Stimulated activated CD8-positive, alpha-beta memory T cell treated with anti-CD3 and anti-CD28 coated beads, Interleukin-15, amount 100 ng/mL, for 4 hours (primary cell): ENCODE measurements at regions not wholly inside any gene's neighbourhood (a gene's known extent, or its start where the extent isn't known, plus 50 kb on each side); places are given as distances from the start of the nearest gene placed in this dataset.

Experiments
- DNase-seq, 2 donors: peaks; one replicate each; pipeline ENCODE4 v3.0.0-alpha.2; 2020; ENCODE audit warnings: low read depth in 2 of 2

- DNase-seq, result no peak
These were observed 233.7 kb downstream of the MYCN start for GRCh38 chr2:16173893-16174692.

DNA sequence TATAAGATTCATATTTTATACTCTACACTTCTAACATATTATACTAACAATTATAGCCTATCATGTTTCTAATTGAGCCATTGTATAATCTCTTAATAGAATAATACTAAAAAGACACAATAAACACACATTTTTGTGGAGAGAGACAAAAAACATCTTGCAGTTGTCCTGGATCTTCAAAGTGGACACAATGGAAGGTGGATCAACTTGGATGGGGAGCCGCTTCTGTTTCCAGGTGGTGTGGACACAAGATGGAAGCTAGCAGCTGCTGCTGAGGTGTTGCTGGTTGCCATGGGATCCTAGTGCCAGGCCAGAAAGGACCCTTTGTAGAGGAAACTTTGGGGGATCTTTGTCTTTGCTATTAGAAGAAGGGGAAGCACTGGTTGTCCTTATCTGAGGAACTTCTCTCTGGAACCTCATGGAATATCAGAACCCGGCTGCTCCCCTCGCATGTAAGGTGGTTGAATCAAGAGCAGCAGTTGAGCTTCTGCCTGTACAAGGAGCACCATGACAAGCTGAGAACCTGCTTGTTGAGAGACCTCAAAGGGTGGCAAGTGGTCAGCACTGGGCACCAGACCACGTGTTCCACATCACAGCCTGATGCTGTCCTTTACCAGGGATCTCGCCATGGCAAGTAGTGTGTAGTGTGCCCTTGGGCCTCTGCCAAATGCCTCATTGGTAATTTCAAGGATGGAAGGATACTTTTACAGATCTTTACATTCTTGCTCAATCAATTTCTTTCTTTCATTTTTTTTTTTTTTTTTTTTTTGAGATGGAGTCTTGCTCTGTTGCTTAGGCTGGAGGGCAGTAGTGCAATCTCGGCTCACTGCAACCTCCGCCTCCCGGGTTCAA lies 232.2 kb downstream of the MYCN start:
- DNase-seq, result no peak

- DNase-seq, result no peak
These were observed 231.1 kb downstream of the MYCN start for GRCh38 chr2:16171425-16171920.

DNA sequence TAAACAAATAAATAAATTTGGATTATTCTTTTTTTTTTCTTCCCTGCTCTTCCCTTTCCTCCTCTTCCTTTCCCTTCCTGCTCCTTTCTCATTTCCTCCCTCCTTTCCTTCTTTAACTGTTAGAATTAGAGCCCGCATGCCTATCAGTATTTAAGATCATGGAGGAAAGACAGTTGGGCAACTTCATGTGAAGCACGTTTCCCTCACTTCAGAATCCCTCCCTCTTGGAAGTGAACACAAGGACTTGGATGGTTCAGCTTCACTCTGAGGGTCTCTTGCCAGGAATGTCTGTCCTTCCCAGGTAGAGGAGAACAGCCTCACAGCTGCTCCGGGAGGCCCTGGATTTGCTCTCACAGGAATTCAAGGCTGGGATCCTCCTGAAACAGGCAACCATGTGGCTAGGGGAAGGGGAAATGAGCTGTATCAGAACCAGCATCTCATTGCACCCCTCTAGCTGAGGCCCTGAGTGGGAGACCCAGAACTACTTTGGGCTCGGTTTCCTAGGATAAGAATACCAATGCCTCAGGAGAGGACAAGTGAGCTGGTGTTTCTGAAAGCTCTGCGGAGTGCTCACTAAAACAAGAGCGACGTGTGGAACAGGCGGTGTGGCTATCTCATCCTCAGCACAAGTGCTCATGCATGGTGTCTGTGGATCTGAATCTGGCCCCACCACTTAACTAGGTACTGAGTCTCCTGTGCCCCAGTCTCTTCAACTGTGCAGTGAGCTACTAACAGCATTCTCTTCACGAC lies 230.5 kb downstream of the MYCN start:
- no peak for DNase-seq

- DNase-seq, result no peak
These were observed 229.1 kb downstream of the MYCN start for GRCh38 chr2:16169381-16169960.

GRCh38 chr2:16168506-16169264 lies 228.3 kb downstream of the MYCN start:
- no peak for DNase-seq

DNA sequence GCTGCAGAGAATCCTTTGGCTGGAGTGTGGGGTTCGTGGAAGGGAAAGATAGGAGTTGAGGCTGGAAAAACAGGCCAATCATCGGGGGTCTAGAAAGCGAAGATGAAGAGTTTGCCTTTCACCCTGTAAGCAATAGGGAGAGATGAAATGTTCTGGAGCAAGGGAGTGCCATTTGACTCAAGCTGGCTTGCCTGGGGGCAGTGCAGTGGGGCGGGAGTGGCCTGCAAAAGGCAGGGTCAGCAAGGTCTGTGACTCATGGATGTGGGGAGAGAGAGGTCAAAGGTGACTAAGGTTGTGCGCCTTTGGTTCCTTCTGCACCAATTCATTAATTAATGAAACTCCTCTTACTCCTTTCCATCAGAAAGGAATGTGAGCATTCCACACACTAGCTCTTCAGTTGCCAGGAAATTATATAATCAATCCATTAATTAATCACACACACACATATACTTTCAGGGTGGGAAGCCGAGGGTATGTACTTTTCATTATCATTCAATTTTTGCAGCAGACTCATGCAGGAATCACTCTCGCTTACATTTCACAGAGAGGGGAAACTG lies 227.6 kb downstream of the MYCN start:
- DNase-seq, result no peak

GRCh38 chr2:16167451-16167861 lies 227.1 kb downstream of the MYCN start:
- DNase-seq, result no peak

DNA sequence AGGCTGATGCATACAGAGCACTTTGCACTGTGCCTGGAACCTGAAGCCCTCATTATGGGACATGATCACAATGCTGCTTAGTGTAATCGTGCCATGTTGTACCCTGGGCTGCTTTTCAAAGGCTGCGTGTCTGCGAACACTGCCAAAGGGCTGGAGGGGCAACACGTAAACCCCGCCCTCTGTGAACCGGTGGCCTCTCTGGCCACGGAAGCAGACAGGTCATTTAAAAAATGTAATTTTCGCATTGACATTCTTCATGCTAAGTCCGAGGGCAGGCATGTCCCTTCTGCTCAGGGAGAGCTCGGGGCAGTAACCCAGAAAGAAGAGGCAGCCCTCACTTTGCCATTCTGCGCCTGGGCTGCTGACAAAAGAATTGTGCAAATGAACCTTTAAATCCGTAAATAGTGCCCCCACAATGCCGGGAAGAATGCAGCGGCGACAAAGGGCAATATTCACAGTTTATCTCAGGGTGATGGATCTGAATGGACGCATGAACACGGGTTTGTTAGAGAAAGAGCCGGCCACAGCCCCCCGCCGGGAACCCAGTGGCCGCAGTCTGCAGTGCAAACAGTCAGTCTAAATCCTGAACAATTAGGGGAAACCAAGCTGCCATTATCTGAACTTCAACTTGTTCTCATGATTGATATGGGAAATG lies 226.1 kb downstream of the MYCN start:
- DNase-seq, result no peak

DNA sequence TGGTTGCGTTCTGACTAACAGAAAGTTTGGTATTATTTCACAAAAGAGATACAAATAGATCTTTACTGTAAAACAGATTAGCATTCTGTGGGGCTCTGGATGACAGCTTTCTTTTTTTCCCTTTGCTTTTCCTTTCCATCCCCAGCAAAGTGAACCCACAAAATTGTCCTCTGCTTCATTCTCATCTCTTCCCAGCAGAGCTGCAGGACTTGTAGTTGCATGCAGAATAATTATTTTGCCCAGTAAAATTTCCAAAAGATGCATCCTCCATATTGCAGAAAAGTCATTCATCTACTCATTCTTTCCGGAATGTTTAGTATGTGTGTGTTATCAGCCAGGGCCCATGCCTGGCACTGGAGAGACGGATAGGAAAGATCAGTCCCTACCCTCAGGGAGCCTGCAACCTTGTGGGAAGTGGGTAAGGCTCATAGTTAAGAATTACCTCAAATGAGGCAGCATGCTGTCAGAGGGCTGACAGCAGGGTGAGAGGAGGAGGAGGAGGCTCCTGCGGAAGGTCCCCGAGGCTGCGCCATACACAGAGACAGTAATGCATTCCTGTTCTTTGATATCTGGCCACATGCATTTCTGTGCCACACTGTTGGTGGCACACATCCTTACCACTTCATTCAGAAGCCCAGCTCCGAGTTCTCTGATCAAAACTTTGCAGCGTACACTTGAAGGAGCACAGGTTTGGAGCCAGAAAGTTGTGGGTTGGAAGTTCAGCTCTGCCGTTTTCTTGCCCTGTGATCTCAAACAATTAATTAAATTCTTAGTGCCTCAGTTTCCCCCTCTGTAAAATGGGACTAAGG lies 225.4 kb downstream of the MYCN start:
- no peak for DNase-seq

GRCh38 chr2:16162491-16163040 lies 222.2 kb downstream of the MYCN start:
- DNase-seq, result no peak

GRCh38 chr2:16161768-16162490 lies 221.6 kb downstream of the MYCN start:
- DNase-seq, result no peak

DNA sequence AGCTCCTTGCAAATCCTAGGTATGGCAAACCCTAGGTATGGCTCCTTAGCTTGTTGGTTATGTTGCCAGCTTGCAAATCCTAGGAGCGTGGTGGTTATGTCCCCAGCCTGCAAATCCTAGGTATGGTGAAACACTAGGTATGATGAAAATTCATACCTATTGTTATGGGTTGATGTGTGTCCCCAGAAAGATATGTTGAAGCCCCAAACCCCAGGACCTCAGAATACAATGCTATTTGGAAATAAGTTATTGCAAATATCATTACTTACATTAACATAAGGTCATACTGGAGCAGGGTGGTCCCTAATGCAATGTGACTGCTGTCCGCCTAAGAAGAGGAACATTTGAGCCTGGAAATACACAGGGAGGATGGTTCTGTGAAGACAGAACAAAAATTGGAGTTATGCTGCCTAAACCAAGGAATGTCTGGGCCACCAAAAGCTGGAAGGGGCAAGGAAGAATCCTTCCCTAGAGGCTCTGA lies 220.8 kb downstream of the MYCN start:
- no peak for DNase-seq

GRCh38 chr2:16160281-16161084 lies 220.1 kb downstream of the MYCN start:
- DNase-seq, result no peak

- no peak for DNase-seq
These were observed 216.1 kb downstream of the MYCN start for GRCh38 chr2:16156411-16156810.

DNA sequence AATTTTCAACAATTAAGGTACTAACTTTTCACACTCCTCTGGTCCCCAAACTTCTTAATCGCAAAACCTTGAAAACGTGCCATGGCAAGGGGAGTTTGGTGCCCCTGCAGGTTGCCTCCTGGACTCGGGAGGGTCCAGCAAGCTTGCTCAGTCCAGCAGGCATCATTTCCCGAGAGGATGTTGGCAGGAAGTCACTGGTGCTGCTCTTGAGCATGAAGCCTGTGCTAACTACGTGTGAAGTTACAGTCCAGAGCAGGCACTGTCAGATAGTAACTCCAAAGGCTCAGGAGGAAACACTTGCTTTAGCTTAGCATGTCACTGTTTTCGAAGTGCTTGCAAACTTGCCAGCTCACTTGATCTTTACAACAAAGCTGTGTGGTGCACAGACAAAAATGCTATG lies 215.4 kb downstream of the MYCN start:
- no peak for DNase-seq

DNA sequence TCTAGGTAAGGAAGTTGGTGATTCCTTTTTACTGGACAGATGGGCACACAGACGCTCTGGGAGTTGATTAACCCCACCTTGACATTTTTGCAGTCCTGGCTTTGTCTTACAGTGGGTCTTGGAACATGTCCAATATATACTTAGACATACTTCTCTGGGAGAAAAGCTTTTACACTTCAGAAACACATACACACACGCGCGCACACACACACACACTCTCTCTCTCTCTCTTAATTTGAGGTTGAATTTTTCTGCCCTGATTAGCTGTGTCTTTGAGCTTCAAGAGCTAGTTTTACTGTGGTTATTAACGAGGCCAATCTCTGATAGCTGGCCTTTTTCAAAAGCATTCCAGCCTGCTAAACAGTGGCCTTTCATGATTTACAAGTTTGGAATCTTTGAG lies 215.0 kb downstream of the MYCN start:
- no peak for DNase-seq
